ENCODE measurements at regions not wholly inside any gene's neighbourhood (a gene's known extent, or its start where the extent isn't known, plus 50 kb on each side); places are given as distances from the start of the nearest gene placed in this dataset.
"Not testable (repeated sequence)": the region's sequence is repeated elsewhere in the genome, so short reads cannot be mapped to it uniquely, and the experiment has no call there.

- not testable (repeated sequence) for TF ChIP-seq CTCF (conservative IDR thresholded peaks at IDR 0.05 in 1 of 2, IDR thresholded peaks at IDR 0.05 in 1 of 2; ENCODE audit: extremely low read depth in 1 of 2, insufficient read depth in 1 of 2, low read depth in 1 of 2, low read length in 2 of 2); EZH2 (IDR thresholded peaks at IDR 0.05; ENCODE audit: borderline replicate concordance, low read length)
These were observed 181.4 kb upstream of the LRRC61 start for GRCh38 chr7:150141525-150142345.

Data from mammary epithelial cell (primary cell).